ENCODE measurements at regions not wholly inside any gene's neighbourhood (a gene's known extent, or its start where the extent isn't known, plus 50 kb on each side); places are given as distances from the start of the nearest gene placed in this dataset.
A peak's percentile ranks its signal among the peaks of the same experiment; 100 is the strongest.

DNA sequence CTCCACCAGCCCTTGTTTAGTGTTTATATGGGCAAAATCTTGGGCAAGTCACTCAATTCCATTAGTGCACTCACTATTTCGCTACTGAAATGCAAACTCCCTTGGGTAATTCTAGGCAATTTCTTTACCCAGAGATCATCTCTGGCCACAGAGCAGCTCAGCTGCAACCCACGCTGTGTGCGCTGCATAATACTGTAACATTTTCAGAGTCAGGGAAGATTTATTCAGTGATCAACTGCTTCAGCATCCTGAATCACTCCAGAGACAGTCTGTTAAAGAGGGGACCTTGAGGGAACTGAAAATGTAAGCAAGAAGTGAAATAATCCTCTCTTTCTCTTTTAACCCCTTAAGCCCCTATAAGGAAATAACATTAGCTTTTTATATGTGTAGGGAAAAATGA, 189.6 kb upstream of the FBXL4 start:
- DNase-seq: no peak

DNA sequence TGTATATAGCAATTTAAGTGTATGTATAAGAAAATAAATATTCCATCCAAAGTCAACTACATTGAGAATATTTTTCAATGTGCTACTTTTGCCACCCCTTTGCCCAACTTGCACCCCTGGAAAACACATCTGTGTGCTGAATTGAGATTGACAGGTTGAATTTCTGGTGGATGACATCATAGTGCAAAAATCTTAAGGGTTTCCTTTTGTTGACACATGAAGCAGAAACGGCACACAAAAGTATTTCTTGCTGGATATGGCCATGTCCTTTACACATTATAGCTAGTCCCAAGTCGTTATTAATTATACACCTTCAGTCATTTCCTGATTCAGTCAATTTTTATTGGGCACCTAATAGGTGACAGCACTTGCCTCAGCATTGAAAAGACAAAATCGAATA, 188.7 kb upstream of the FBXL4 start:
- no peak for DNase-seq

DNA sequence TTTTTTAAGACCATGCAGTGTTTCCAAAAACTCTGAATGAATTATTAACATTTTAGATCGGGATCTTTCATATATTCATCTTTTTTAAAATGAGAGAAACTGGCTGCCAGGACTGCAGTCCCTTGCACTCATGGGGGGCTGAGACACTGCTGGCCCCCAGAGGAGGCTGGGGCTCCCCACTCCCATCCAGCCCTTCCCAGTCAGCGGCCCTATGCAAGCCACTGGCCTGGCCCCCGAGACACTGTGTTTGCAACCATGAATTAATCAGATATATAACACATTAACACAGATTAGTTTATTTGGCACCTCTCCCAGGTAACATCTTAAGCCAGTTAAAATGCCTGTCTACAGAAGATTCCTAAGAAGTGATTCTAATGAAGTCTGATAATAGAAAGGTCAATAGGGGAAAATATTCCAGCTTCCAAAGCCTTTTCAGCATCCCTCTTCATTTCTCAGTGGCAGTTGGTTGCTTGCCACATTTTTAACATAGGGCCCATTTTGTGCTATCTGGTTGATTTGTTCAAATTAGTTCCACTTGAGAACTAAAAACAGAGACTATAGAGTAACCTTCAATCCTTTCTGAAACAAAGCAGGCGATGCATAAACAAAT, 184.4 kb upstream of the FBXL4 start:
- no peak for DNase-seq

DNA sequence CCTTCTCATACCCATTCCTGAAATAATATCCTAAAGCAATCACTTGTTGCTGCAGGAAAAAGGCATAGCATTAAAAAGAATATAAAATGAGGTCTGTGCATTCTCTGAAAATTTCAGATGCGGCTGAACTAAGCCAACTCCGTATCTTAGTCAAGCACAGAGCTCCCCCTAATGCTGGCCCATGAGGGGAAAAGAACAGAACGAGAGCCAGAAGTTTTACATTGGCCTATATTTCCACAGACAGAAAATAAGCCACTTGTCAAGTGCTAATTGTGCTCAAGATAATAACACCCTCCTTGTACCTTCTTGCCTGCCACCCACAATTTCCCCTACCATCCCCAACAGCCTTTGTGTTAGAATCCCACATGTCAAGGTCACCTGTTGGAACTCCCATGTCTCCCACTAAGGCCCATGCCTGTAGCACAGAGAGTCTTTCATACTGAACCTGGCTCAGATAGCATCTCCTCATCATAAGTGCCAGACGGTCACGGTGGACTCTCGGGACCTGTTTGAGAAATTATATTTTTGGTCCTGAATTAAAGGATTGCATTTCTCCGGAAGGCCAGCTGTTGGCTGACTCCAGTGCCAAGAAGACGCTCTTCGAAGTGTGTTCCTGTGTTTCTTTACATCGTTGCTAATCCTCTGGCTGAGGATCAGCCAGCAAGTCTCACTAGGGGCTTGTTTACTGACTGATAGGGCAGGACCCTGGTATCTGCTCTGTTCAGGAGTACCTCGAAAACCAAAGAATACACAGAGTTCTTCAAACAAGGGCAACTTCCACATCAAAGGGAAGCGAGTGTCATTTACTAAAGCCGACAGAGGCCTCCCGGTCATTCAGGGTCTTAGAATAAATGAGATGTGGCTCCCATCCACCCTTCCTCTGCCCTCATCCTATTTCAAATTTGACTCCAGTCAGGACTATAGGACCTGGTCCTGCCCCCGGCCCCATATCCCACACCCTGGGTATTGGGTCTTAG, 183.4 kb upstream of the FBXL4 start:
- no peak for DNase-seq

DNA sequence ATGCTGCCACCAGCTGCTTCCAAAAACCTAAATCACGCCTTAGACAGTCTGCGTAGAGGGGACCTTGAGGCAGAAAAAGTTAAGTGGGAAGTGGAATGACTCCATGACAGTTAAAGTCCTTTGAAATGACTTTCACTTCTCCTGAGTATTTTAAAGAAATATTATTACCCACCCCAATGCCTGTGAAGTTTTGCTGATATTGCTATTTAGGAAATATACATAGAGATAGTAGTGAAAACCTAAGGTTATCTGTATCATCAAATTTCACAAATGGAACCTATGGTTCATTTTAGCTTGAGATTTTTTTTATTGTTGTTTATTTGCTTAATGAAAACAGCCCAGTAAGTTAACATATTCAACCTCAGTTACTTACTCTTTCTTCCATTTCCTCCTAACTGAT, 182.1 kb upstream of the FBXL4 start:
- DNase-seq: no peak

- no peak for DNase-seq
These were observed 174.0 kb upstream of the FBXL4 start for GRCh38 chr6:99121748-99122147.

GRCh38 chr6:99120641-99121040, 172.9 kb upstream of the FBXL4 start:
- no peak for DNase-seq

- peak in 1 of 2 donors; percentile 38 for DNase-seq
These were observed 171.6 kb upstream of the FBXL4 start for GRCh38 chr6:99119109-99120031.

GRCh38 chr6:99114769-99115406, 167.1 kb upstream of the FBXL4 start:
- no peak for DNase-seq

DNA sequence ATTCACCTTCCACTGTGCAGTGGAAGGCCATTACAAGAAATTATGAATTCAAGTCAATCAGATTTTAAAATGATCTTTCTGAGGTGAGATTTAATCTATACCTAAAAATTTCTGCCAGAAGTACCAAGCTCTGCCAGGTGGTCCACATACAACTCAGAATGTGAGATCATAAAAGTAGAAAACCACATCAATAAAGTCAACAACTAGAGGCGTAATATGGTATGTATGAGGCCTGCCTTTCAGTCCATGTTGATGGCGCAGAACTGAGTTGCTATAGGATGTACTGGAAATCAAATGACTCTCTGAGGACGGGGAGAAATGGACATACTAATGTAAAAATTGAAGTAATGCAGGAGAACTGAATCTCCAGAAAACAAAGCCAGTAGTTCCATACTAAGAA, 163.8 kb upstream of the FBXL4 start:
- no peak for DNase-seq

DNA sequence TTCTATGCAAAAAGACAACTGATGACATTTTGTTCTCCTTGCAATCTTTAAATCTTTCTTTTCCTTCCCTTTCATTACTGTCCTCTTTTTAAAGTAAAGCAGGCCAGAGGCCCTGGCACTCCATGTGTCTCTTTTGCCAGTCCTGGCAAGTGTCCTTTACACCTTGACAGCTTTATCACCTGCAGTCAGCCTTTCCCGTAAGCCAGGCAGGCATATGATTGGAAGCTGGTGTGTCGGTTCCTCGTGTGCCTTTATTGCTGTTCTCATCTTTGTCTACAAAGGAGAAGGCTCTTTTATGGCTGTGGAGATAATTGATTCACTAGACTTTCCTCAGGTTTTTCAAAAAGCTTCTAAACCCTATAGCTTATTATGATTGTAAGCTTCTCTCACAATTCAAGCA, 162.3 kb upstream of the FBXL4 start:
- DNase-seq: no peak

DNA sequence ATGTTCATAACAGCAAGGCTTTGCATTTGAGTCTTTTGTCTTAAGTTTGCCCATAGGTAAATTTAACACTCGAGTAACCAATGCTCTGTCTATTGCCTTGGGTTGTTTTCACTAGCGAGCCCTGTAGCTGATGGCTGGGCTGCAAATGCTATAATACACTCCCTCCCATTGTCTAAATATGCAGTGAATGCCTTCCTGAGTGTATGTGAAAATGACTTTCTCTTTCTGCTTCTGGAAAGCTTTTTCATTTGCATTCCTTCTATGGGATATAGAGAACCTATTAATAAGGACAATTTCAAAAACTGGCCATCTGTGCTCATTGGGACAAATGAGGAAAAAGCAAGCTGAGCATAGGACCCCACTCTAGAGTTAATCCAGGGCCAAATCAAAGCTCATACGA, 156.5 kb upstream of the FBXL4 start:
- no peak for DNase-seq

DNA sequence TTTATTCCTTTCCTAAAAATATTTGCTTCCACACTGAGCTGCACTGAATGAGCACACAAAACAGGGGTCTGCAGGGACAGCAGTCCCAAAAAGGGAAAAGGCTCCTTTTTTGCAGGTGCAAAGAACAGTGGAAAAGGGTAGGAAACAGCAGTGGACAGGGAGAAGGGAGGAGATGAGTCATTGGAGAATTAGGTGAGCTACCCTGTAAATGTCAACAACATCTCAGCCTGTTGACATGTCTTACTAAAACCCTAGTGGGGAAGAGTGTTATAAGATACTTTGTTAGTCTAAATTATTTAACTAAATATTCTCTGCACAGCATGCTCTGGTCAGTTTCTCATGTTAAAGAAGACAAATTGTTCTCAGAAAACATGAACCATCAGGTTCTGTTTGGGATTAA, 151.5 kb upstream of the FBXL4 start:
- DNase-seq: no peak

DNA sequence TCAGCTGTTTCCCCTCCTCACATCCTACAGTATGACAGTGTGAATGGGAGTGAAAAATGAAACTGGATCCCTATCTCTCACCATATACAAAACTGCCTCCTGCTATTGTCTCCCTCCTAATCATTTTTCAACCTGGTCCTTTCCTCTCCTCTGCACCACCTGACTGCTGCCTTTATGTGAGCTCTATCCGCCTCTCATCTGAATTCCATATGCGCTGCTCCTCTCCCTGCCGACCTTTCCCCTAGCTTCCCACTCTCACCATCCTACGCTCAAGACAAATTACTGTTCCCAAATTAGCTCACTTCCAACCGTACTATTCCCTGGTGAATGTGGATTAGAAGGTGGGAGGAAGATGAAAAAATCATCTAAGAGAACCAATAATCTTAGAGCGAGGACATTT, 148.4 kb upstream of the FBXL4 start:
- no peak for DNase-seq

GRCh38 chr6:99093456-99094190, 145.9 kb upstream of the FBXL4 start:
- DNase-seq: no peak

GRCh38 chr6:99092461-99092860, 144.7 kb upstream of the FBXL4 start:
- DNase-seq: no peak

- DNase-seq: no peak
These were observed 144.2 kb upstream of the FBXL4 start for GRCh38 chr6:99091985-99092384.

DNA sequence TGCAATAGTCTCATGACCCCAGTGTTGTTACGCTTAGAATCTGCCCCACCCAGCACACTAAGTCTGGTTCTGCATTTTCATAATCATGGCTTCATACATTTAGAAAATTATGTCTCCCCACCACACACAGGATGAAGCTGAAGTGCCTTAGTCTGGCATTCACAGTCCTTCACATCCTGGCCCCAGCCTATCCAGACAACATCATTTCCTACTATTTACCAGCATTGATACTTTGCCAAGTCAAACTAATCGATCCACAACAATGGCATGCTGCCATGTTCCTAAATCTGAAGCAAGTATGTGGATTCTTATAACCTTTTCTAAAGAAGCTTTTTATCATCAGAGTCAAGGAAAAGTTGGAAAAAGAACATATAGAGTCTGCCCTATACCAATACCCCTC, 132.4 kb upstream of the FBXL4 start:
- DNase-seq: no peak

GRCh38 chr6:99079058-99079457, 131.3 kb upstream of the FBXL4 start:
- DNase-seq: no peak

GRCh38 chr6:99073223-99073622, 125.5 kb upstream of the FBXL4 start:
- no peak for DNase-seq

DNA sequence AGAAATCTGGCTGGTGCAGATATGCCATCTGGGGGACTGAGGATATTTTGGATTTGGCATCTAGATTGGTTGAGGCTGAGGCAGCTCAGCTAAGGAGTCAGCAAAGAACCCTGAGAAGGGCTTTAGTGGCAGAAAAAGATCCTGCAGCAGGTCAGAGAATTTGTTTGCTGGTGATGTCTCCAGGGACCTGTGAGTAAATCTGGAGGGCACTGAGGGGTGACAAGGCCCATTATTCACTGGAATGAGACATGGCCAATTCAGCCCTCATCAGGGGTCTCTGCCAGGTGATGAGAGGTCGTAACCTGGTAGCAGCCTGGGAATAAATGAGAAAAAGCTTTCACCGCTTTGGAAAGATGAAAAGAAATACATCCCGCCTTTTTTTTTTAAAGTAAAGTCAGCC, 118.3 kb upstream of the FBXL4 start:
- no peak for DNase-seq

GRCh38 chr6:99064834-99065233, 117.1 kb upstream of the FBXL4 start:
- DNase-seq: no peak

Measured in CD4-positive, alpha-beta T cell treated with Interleukin-4 for 1 hour (primary cell).